ENCODE measurements at regions not wholly inside any gene's neighbourhood (a gene's known extent, or its start where the extent isn't known, plus 50 kb on each side); places are given as distances from the start of the nearest gene placed in this dataset.

DNA sequence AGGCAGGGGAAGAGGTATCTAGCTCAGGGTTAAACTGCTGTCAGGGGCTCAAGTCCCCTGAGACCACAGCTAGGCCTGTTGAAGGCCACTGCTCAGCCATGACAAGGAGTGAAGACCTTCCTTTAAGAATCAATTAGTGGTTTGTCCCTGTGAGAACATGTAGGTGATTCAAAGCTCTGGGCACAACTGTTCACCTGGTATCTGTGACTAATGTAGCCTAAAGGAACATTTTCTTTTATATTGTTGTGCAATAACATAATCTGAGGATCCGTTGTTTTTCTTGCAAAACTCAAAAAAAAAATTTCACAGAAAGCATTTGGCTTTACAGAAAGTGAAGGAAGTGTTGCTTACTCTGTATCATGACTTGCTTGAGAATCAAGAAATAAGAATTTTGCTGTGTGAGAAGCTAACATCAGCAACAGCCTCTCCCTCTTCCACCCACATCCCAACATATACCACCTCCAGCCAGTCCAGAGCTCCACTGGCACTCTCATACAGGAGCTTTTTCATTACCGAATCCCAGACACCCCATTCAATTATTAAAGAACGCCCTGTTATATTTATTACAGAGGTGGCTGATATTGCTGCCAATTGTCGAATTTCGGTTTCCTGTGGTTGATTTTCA is 807.0 kb downstream of the TLE4 start:
- peak; percentile 85 for DNase-seq (ENCODE audit: low read depth)

DNA sequence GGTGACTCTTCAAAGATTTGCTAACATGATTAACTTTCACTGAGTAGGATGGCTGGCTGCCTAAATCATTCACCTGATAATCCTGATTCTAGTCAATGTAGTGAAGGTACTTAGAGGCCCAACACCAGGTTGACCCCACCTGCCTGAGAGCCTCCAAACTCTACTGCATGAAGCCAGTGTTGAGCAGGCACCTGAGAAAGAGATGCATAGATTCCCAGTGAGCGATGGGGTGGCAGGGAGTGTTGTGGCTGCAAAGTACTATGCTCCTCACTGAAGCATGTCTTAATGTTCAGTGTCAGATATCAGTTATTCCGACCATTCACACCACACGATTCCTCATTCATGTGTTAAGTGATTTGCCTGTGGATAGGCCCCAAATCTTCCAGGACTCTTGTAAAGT is 804.4 kb downstream of the TLE4 start:
- peak; percentile 1 for DNase-seq (ENCODE audit: low read depth)

DNA sequence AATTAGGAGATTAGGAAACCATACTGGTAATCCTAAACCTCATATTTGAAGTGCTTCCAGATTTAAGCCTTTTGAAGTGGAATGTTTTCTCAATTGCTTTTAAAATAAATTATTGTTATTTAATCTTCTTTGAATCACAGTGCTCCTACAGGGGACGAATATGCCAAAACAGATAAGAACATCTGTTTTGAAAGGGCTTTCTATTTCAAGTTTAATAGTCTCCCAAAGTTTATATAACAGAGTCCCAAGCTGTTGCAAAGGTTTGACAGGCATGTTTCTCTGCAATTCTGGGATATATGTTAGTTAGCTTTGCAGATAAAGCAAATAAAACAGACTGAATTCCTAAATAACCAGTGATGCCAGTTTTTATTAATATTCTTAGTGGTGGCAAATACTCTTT is 803.7 kb downstream of the TLE4 start:
- DNase-seq (ENCODE audit: low read depth) = no peak

DNA sequence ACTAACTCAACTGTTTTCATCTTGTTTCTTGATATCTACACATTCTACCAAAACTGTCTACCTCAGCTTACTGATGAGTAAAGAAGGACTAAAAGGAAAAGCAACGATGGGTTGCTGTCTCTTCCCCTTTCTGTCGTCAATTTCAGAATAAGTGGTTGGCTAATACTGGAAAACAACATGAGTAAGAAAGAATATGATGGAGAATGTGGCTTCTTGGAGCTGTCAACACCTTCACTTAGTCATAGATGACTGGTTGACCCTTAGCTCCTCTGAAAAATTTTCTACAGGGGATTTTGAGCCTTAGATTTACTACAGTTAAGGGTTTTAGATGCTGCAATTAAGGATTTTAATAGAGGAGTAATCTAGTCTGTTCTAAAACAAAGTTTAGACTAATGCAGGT is 797.9 kb downstream of the TLE4 start:
- DNase-seq (ENCODE audit: low read depth) = peak; percentile 25

DNA sequence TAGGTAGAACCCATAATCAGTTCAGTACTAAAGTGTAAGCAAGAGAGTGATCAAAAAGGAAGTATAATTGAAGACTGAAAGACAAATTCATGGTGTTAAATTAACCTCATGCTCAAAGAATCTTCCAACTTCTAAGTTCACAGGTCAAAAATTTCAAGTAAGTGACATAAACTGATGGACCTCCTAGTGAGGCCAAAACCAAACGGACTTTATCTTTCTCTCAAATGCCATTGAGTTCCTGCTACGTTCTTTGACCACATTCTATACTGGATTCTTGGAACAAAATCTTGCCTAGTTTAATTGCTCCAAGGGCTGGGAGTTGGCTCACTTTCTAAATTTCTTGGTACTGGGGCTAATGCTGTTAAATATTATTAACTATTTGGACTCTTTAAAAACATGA is 794.9 kb downstream of the TLE4 start:
- no peak for DNase-seq (ENCODE audit: low read depth)

DNA sequence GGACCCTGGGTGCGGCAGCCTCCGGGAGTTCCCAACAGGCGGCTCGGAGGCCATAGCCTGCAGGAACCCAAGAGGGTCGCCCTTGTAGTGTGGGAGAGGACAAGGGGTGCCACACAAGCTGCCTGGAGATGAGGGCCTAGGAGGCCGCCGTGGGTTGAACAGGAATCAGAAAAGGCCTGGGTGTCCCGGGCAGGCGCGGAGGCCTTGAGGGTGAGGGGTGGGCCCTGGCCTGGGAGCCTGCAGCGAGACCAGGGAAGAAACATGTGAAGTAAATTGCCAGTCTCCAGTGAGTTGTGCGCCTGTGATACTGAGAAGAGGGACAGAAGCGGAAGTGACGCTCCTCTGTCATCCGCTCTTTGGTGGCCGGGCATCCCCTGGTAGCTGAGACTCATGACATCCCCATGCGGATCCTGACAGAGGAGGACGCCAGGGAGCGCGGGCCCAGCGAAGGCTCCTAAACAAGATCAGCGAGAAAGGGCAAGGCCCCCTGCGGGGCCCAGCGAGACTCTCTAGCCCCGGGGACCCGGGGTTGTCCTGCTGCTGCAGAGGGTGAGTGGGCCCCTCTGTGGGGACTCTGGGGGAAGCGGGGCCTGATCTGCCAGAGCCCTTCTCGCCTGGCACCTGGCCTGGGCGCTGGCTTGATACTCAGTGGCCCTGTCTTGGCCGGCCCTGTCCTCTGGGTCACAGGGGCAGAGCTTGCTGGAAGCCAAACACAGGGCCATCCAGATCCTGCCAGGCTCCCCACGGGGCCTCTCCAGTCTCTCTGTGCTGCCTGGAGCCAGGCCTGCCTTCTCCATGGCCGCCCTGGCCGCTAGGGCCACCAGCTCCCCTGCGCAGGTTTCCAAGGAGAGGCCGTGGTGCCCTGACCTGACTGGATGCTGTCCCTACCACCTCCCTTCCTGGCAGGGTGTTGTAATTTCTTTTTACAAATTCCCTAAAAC is 788.4 kb downstream of the TLE4 start:
- DNase-seq (ENCODE audit: low read depth) = no peak

DNA sequence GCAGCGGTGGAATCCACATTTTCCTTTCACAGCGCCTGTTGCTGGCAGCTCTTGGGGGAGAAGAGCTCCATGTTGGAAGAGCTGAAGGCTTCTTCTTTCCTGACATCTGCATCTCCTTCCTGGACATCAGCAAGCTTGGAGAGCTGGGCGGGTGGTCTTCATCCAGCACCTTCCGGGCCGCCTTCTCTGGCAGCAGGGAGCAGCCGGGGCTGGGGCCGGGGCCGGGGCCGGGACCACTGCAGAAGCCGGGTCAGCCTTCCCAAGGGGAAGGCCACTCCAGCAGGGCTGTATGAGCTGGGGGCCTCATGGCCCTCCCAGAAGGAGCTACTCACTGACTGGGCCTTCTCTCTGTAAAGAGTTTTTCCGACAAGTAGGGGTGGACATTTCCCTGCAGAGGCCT is 787.5 kb downstream of the TLE4 start:
- DNase-seq (ENCODE audit: low read depth) = no peak

DNA sequence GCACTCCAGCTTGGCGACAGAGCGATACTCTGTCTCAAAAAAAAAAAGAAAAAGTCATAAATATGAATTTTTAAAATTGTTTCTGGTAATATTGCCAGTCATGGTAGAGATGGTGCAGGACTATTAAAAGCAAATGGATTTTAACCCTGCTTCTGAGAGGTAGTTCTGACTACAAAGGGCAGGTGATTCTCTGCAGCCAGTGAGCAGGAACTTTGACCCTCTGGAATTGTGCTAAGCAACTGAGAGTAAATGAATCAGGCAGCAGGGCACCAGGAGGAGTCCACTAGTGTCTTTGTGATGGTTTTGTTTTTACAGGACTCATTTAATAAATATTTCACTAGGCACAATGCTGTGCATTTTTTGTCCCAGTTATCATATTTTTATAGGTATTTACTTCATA is 781.2 kb downstream of the TLE4 start:
- DNase-seq (ENCODE audit: low read depth) = no peak

DNA sequence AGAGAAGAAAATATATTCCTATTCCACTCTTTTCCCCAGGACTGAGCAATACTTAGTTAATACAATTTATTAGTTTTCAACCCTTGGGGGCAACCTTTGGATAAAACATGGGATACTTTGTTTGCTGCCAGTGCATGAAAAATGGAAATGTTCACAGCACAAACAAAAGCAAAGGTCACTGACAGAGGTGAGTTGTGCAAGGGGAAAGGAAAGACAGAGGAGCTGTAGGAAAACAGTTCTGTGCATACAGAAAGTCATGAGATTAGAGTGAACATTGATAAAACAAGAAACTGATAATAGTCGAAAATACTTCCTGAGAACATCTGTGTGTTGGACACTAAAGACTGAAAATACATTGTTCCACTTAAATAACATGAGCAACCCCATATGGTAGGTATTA is 779.8 kb downstream of the TLE4 start:
- DNase-seq (ENCODE audit: low read depth) = no peak

DNA sequence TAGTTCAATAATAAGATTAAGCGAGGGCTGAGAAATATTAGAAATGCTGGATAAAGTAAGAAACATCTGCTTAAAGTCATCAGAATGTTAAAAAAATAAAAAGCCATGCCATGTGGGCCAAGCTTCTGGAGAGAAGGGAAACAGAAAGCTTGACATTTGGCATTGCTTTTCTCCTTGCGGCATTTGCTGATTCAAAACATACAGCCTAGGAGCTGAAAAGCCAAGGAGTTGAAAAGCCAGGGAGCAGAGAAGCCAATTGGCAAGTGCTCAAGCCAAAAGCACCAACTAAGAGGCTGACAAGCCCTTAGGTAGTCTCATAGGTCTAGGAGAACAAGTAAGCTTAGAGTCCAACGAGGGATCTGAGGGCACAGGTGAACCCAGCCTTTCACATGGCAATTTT is 754.3 kb downstream of the TLE4 start:
- DNase-seq (ENCODE audit: low read depth) = no peak

DNA sequence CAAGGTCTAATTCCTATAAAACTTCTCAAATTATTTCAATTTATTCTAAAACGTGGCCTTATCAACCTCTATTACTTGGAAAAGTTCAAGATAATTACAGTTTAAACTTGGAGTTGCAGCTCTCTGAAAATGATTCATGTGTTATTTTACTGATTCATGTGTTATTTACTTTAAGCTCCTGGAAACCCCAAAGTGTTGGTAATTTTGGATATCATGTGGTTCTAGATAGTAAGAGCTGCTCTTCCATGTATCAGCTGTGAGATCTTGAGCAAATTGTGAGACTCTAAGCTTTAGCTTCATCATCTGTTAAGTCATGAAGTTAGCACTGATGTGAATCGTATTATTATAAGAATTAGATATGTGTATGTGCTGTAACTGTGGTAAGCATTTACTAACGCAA is 749.2 kb downstream of the TLE4 start:
- peak; percentile 11 for DNase-seq (ENCODE audit: low read depth)

DNA sequence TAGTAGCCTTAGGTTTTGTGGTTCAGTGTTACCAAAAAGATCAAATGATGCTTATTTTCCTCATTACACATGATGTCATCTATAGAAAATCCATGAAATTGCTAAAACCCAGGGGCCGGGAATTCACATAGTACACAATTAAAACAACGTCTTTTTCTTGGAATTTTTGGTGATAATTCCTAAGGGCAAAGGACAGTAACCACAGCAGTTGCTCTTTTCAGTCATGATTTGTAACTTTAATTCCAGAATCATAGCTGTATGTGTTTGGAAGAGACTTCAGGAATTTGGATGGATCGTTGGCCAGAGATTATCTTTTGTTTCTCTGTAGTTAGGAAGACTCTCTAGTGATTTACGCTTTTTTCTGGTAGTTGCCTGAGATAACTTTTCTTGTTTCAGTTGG is 748.7 kb downstream of the TLE4 start:
- no peak for DNase-seq (ENCODE audit: low read depth)

DNA sequence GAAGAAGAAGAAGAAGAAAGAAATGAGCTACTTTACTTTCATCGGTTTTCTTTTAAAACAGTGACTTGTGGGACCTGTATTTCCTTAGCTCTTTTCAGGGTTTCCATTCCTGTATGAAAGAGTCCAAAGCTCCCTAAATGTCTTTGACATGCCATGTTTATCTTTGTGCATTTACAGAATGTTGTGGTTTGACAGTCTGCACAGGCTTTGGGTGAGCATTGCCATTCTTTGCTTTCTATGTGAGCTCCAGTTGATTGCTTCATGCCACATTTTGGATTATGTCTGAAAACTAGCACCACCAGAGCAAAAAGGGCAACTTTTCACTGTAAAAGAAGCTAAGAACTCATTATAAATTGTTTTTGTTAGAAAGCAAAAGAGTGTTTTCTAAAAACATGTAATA is 733.4 kb downstream of the TLE4 start:
- DNase-seq (ENCODE audit: low read depth) = no peak

DNA sequence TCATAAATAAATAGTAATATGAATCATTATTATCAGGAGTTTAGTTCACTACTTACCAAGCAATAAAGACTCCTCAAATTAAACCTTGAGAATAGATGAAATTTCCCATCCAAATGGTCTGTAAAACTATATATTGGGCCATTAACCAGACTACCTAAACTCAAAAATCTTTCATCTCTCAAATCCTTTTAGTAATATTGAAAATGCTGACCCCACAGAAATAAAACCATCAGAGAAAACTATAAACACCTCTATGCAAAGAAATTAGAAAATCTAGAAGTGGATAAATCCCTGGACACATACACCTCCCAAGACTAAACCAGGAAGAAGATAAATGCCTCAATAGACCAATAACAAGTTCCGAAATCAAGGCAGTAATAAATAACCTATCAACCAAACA is 723.2 kb downstream of the TLE4 start:
- DNase-seq (ENCODE audit: low read depth) = no peak

DNA sequence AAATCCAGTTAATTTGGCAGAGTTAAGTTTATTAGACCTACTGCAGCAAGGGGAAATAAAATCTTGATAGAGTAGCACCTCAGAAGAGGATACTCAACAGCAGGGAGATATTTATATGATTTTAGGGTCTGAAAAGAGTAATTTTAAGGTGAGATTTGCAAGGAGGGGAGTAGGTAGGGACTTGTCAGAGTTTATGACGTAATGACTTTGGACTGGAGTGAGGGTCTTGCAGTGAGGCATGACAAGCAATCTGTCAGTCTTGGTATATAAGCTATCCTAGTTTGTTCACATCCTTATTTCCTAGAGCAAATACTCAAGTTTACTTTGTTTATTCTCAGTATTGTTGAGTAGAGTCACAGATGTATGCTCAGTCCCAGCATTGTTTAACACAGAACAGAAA is 722.6 kb downstream of the TLE4 start:
- no peak for DNase-seq (ENCODE audit: low read depth)

DNA sequence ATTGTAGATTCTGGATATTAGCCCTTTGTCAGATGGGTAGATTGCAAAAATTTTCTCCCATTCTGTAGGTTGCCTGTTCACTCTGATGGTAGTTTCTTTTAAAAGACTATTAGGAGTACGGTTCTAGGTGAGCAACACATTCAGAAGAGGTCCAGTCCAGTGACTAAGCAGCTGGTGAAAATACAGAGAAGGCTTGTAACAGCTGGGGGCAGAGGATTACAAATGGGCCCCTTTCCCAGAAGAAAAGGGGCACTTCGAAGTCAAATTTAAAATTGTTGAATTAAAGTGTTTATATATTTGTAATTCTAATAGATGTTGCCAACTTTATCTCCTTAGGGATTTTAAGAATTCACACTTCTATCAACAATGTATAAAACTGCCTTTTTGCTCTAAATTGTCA is 720.5 kb downstream of the TLE4 start:
- DNase-seq (ENCODE audit: low read depth) = no peak

DNA sequence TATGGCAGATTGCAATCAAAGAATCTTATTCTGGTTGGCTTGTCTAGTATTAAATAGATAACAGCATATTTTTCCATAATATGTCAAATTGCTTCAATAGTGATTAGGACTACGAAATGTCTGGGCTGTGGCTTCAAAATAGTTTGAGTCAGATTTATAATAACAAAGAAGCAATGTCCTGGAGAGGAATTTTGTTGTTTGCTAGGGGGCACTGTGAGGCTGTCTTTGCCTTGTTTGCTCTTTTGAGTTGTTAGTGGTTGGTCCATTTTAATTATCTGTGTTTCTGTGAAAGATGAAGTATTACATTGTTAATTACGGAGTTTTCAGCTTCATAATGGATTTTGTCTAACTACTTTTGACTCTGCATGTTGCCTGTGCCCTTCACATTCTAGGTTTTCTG is 713.6 kb downstream of the TLE4 start:
- DNase-seq (ENCODE audit: low read depth) = peak; percentile 13

DNA sequence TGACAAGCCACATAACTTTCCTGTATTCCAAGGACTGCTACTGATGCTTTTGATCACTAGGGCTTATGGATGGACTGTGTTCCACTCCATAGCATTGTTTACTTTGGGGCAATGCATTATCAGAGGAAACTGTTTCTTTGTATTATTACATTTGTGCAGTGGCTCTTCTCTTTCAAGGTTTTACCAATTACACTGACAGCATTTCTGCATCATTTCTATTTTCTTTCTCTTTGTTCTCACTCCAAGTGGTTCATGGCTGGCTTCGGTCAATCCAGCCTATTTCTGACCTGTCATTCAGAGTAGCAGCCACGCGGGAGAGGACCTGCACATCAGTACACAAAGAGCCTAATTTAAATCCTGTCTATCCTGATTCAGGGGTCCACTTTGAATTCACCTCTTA is 711.0 kb downstream of the TLE4 start:
- DNase-seq (ENCODE audit: low read depth) = no peak

DNA sequence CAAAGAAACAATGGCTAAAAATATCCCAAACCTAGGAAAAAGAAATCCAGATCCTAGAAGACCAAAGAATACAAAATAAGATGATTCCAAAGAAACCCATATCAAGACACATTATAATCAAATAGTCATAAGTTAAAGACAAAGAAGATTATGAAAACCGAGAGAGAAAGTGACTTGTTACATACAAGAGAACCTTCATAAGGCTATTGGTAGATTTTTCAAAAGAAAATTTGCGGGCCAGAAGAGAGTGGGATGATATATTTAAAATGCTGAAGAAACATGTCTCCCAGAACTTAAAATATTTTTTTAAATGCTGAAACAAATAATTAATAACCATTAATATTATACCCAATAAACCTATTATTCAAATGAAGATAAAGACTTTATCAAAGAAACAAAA is 687.3 kb downstream of the TLE4 start:
- no peak for DNase-seq (ENCODE audit: low read depth)

DNA sequence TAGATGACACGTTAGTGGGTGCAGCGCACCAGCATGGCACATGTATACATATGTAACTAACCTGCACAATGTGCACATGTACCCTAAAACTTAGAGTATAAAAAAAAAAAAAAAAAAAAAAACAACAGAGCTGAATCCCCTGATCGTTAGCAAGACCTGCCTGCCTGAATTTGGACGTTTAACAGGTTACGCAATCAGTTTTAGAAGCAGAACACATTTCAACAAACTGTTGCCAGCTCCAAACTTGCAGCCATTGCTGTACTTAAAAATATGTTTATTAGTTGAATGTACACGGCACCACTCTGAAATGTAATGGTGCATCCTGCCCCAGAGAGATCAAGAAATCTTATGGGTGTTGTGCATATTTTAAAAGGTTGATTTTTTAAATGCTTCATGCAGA is 680.0 kb downstream of the TLE4 start:
- no peak for DNase-seq (ENCODE audit: low read depth)

DNA sequence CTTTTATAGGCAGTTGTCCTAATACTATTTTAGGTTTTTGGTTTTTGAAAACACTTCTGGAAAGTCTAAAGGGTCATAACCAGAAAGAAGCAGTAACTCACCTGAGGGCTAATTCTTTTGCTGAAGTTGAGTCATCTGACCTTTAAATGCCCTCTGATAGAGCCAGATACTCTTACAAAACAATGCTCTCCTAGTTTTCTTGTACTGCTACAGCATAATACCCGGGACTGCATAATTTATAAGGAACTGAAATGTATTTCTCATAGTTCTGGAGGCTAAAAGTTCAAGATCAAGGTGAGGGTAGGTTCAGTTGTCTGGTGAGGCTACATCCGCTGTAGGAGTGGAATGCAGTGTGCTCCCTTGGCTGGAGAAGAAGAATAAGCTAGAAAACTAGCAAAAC is 670.3 kb downstream of the TLE4 start:
- peak; percentile 75 for DNase-seq (ENCODE audit: low read depth)

DNA sequence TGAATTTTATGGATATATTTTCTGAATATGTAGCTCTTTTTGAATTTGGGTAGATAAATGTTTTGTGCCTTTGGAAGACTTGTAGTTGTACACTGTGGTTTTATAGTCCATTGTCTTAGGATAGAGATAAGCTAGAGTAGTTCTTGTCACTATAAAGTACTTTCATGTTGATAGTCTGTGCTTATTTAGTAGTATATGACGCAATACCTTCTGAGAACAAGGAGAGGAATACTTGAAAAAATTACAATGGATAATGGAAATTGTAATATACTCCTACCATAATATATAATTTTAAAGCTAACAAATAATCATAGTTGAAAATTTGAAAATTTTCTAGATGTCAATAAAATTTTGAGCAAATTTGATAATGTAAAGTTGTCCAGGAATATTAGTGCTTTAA is 664.0 kb downstream of the TLE4 start:
- no peak for DNase-seq (ENCODE audit: low read depth)

DNA sequence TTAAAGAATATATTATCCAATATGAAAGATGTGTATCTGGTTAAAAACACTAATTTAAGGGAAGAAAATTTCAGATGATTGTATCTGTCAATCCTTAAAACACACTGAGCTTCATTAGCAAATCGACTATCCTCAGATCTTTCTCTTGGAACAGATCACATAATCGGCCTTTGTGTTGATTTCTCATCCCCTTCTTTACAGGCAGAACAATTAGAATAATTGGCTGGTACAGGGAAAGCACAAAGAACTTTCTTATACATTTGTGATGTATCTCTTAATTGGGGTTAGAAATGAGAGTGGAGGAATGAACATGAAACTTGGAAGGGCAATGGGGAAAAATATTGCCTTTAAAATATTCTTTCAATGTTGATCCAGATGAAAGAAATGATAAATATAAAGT is 662.1 kb downstream of the TLE4 start:
- DNase-seq (ENCODE audit: low read depth) = no peak

Data from renal cortical epithelial cell (primary cell).